HCT116 (cell line): ENCODE measurements at regions not wholly inside any gene's neighbourhood (a gene's known extent, or its start where the extent isn't known, plus 50 kb on each side); places are given as distances from the start of the nearest gene placed in this dataset.
"Not testable (repeated sequence)": the region's sequence is repeated elsewhere in the genome, so short reads cannot be mapped to it uniquely, and the experiment has no call there.

ENCODE experiments used
- ATAC-seq: fragments of 200-7000 bp; cut with Tn5 transposase; 2 replicates; pipeline ENCODE4 v1.9.1; 2020; ENCODE audit warnings: mild to moderate bottlenecking, moderate library complexity
- BruUV-seq: library from RNA; stranded (reverse); fragments of 400-500 nt; replicated peaks from 2 replicates; lab custom pipeline; 2021; lab: Mats Ljungman, UMichigan
- CTCF ChIA-PET: fragments of 300-600 bp; sonication (Branson Sonifier 250); formaldehyde crosslinking; loops from one replicate; lab custom pipeline; 2021; ENCODE audit warnings: antibody characterized with exemption; lab: Charles Lee
- POLR2A ChIA-PET: fragments of 300-600, 350-600 bp; sonication (Branson Sonifier 250); formaldehyde crosslinking; loops from one replicate; lab custom pipeline; 2021; ENCODE audit warnings: antibody characterized with exemption; lab: Charles Lee
- RAD21 ChIA-PET, 2 experiments: fragments of 300-600 bp; sonication (Branson Sonifier 250); formaldehyde crosslinking; loops; one replicate each; lab custom pipeline; 2023; ENCODE audit warnings: low total read pairs in 2 of 2; ENCODE audit not compliant: uncharacterized antibody in 2 of 2, unreplicated experiment in 2 of 2, low non-redundant PET in 1 of 2; lab: Charles Lee
- DNase-seq: peaks from one replicate; pipeline ENCODE4 v3.0.0-alpha.2; 2010; ENCODE audit warnings: low read depth, low spot score
- H2AFZ ChIP-seq: fragments of 200-600 bp; shearing (Covaris generic), sonication (generic); 2 replicates; pipeline ENCODE4 v1.6.1; 2017; ENCODE audit warnings: low read depth, mixed run types, mixed read lengths, antibody characterized with exemption, low read length; ENCODE audit not compliant: poor library complexity, severe bottlenecking
- H3K27ac ChIP-seq: 2 replicates; pipeline ENCODE4 v1.5.1; 2012; ENCODE audit warnings: low read depth, low read length
- H3K27me3 ChIP-seq: fragments of 200-600 bp; sonication (generic); 2 replicates; pipeline ENCODE4 v1.6.1; 2016; ENCODE audit warnings: mixed run types, low read length, mixed read lengths; ENCODE audit not compliant: insufficient read depth
- H3K36me3 ChIP-seq, 2 experiments: fragments of 200-500 bp in 1 of 2; fragments of 200-600 bp in 1 of 2; sonication (Bioruptor generic) in 1 of 2; sonication (generic) in 1 of 2; 2 replicates each; pipeline versions ENCODE4 v1.5.1 to v1.6.1; 2014 to 2016; ENCODE audit warnings: low read length in 2 of 2, inconsistent platforms in 1 of 2, mixed read lengths in 1 of 2, mixed run types in 1 of 2; ENCODE audit not compliant: insufficient read depth in 2 of 2, control insufficient read depth in 1 of 2
- H3K4me1 ChIP-seq, 2 experiments: fragments of 200-600 bp in 1 of 2; sonication (generic) in 1 of 2; 2 replicates each; pipeline versions ENCODE4 v1.5.1 to v1.6.1; 2012 to 2017; ENCODE audit warnings: low read length in 2 of 2, inconsistent platforms in 1 of 2, mild to moderate bottlenecking in 1 of 2, mixed read lengths in 1 of 2, mixed run types in 1 of 2, moderate library complexity in 1 of 2; ENCODE audit not compliant: insufficient read depth in 2 of 2, control insufficient read depth in 1 of 2
- H3K4me2 ChIP-seq: fragments of 200-600 bp; sonication (generic); 2 replicates; pipeline ENCODE4 v1.6.1; 2017; ENCODE audit warnings: mixed run types, low read length, mixed read lengths
- H3K4me3 ChIP-seq, 2 experiments: fragments of 200-600 bp in 1 of 2; sonication (generic) in 1 of 2; replicated peaks in 1 of 2; 2 replicates each; pipeline ENCODE4 v1.5.1; 2011 to 2016; ENCODE audit warnings: low read length in 2 of 2, control low read depth in 1 of 2, low read depth in 1 of 2, mild to moderate bottlenecking in 1 of 2, mixed read lengths in 1 of 2, mixed run types in 1 of 2
- H3K79me2 ChIP-seq: fragments of 200-600 bp; sonication (generic); 2 replicates; pipeline ENCODE4 v1.6.1; 2017; ENCODE audit warnings: mild to moderate bottlenecking, mixed run types, low read length, moderate library complexity, mixed read lengths; ENCODE audit not compliant: insufficient read depth
- H3K9ac ChIP-seq: fragments of 200-600 bp; sonication (generic); 2 replicates; pipeline ENCODE4 v1.6.1; 2016; ENCODE audit warnings: low read length, mixed read lengths
- H3K9me2 ChIP-seq: fragments of 200-600 bp; sonication (generic), shearing (Covaris generic); 2 replicates; pipeline ENCODE4 v1.6.1; 2017; ENCODE audit warnings: mixed run types, mild to moderate bottlenecking, moderate library complexity; ENCODE audit not compliant: insufficient read depth
- H3K9me3 ChIP-seq, 2 experiments: fragments of 200-500 bp in 1 of 2; fragments of 200-600 bp in 1 of 2; sonication (Bioruptor generic) in 1 of 2; sonication (generic) in 1 of 2; 2 replicates each; pipeline ENCODE4 v1.6.1; 2014 to 2017; ENCODE audit warnings: low read length in 2 of 2, mixed read lengths in 2 of 2, inconsistent platforms in 1 of 2, low read depth in 1 of 2, mild to moderate bottlenecking in 1 of 2, mixed run types in 1 of 2, moderate library complexity in 1 of 2; ENCODE audit not compliant: control insufficient read depth in 1 of 2, insufficient read depth in 1 of 2
- H4K20me1 ChIP-seq: fragments of 200-600 bp; sonication (generic), shearing (Covaris generic); 2 replicates; pipeline ENCODE4 v1.6.1; 2017; ENCODE audit warnings: mixed run types, mild to moderate bottlenecking, moderate library complexity; ENCODE audit not compliant: insufficient read depth
- intact Hi-C: fragments of 100-400 bp; cut with micrococcal nuclease; formaldehyde crosslinking; loops from 2 replicates; pipeline ENCODE4 v1.10.0; 2022

DNA sequence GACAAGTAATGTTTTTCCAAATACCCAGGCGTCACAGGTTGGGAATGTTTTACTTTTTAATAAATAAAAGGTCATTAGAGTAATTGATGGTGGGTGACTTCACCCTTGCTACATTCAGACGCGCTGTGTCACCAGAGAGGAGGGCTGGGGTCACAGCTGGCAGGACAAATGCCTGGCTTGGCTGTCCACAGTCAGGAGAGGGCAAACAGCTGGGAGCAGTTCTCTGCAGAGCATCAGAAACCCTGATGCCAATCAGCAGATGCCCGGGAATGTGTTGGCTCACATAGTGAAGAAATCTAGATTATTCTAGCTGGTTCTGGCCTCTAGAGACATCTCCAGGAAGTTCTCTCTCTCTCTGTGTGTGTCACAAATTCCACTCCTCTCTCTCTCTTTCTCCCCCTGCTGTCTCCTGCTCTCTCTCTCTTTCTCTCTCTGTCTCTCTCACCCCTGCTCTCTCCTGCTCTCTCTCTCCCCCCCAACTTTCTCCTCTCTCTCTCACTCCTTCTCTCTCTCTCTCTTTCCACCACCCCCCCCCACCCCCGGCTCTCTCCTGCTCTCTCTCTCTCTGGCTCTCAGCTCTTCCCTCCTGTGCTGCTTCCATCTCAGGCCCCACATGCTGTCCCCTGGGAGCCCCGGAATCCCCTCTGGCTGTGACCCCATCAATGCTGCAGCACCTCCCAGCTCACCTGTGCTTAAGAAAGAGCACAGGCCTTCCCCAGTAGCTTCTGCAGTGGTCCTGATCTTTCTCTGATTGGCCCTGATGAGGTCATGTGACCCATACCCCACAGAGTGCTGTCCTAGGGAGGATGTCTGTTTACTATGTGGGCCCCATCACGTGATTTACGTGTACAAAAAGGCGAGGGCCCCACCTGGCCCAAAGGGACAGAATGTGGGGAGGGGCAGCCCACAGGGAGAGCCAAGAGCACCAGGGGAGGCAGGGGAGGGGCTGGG, 331.5 kb downstream of the ADGRD1 start:
- H3K4me3 ChIP-seq, H3K27ac ChIP-seq, H3K9me3 ChIP-seq, H3K27me3 ChIP-seq, CTCF ChIA-PET, RAD21 ChIA-PET, H2AFZ ChIP-seq, H4K20me1 ChIP-seq, H3K9me2 ChIP-seq, intact Hi-C loops, H3K4me1 ChIP-seq, BruUV-seq, DNase-seq, H3K79me2 ChIP-seq, H3K36me3 ChIP-seq, H3K4me2 ChIP-seq, H3K9ac ChIP-seq, POLR2A ChIA-PET: not testable (repeated sequence)
- ATAC-seq: peak; percentile 79

DNA sequence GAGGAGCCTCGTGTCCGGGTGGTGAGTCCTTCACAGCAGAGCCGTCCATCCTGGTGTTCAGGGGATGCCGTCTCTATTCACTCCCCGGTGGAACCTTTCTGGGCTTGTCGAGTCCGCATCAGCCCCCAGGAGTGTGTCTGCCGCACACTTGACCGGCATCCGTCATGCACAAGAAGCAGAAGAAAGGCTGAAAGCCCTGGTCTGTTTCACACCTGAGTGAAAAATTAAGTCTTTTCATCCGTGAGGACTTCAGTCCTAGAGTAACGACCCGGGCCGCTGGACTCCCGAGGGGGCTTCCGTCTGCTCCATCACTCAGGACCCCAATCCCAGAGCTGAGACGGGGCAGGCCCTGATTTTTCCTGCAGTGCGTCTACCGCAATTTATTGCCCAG, 332.2 kb downstream of the ADGRD1 start:
- H3K27ac ChIP-seq, H3K79me2 ChIP-seq, RAD21 ChIA-PET, CTCF ChIA-PET, H3K9ac ChIP-seq, H3K4me1 ChIP-seq, H3K4me2 ChIP-seq, H3K9me2 ChIP-seq, H3K27me3 ChIP-seq, intact Hi-C loops, POLR2A ChIA-PET, H3K36me3 ChIP-seq, H3K9me3 ChIP-seq, H4K20me1 ChIP-seq, H3K4me3 ChIP-seq, BruUV-seq, DNase-seq, H2AFZ ChIP-seq: not testable (repeated sequence)
- ATAC-seq: peak; percentile 37; the same call in 1 of the 2 replicates

DNA sequence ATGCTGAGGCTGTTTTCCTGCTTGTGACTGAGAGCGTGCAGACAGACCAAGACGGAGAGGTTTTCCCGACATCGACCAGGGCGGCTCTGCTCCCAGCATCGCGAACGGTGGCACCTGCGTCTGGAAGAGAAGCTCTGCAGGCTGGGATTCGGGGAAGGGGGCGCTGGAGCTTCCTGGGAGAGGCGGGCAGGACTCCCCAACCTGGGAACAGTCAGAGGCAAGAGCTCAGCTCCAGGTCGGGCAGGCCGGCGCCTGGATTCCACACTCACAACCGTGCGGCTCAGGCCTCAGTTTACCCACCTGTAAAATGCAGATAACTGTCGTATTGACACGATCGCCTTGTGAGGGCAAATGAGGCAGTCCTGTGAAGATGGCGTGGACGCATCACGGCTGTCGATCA, 332.6 kb downstream of the ADGRD1 start:
- intact Hi-C loops, H3K36me3 ChIP-seq, POLR2A ChIA-PET, H3K79me2 ChIP-seq, CTCF ChIA-PET, H3K9me2 ChIP-seq, H3K27me3 ChIP-seq, H2AFZ ChIP-seq, ATAC-seq, H4K20me1 ChIP-seq, H3K4me3 ChIP-seq, BruUV-seq, RAD21 ChIA-PET, H3K4me1 ChIP-seq, H3K9ac ChIP-seq, H3K27ac ChIP-seq, H3K4me2 ChIP-seq, H3K9me3 ChIP-seq, DNase-seq: not testable (repeated sequence)
